ENCODE measurements at regions not wholly inside any gene's neighbourhood (a gene's known extent, or its start where the extent isn't known, plus 50 kb on each side); places are given as distances from the start of the nearest gene placed in this dataset.
A peak's percentile ranks its signal among the peaks of the same experiment; 100 is the strongest.
"Not testable (repeated sequence)": the region's sequence is repeated elsewhere in the genome, so short reads cannot be mapped to it uniquely, and the experiment has no call there.

GRCh38 chrX:94834226-94834625, 1160.2 kb downstream of the FAM133A start:
- H3K9me3 ChIP-seq (ENCODE audit: control insufficient read depth, low read length) = no peaks in the 10 kb centered on the region
- no peaks in the 10 kb centered on the region for H3K4me1 ChIP-seq (ENCODE audit: control insufficient read depth in 1 of 2, insufficient read depth in 2 of 2, low read length in 2 of 2)
- no peak for DNase-seq
- H3K27me3 ChIP-seq (ENCODE audit: control insufficient read depth in 1 of 2, insufficient read depth in 2 of 2, low read length in 1 of 2) = no peaks in the 10 kb centered on the region
- WGBS, 2 donors = 23 to 26% methylated on average over 3 of the region's 3 CpGs
- intact Hi-C loops (cut with DNase I) = no loop called here
- no peak overlapping the region for H3K27ac ChIP-seq (ENCODE audit: low read depth in 1 of 2, low read length in 2 of 2)
- no peak for ATAC-seq (ENCODE audit: low FRiP score)
- H3K4me3 ChIP-seq (ENCODE audit: low read length in 2 of 2) = no peak overlapping the region
- no peaks in the 10 kb centered on the region for H3K36me3 ChIP-seq (ENCODE audit: control insufficient read depth in 1 of 2, insufficient read depth in 2 of 2, low read length in 1 of 2)

GRCh38 chrX:94850811-94851210, 1176.8 kb downstream of the FAM133A start:
- ATAC-seq (ENCODE audit: low FRiP score) = no peak

GRCh38 chrX:94854251-94854650, 1180.2 kb downstream of the FAM133A start:
- ATAC-seq (ENCODE audit: low FRiP score) (no peak), DNase-seq (no peak)
- Histone ChIP-seq H3K4me1 (ENCODE audit: control insufficient read depth in 1 of 2, insufficient read depth in 2 of 2, low read length in 2 of 2) (no peaks in the 10 kb centered on the region), H3K27me3 (ENCODE audit: control insufficient read depth in 1 of 2, insufficient read depth in 2 of 2, low read length in 1 of 2) (no peaks in the 10 kb centered on the region), H3K27ac (ENCODE audit: low read depth in 1 of 2, low read length in 2 of 2) (no peak overlapping the region), H3K36me3 (ENCODE audit: control insufficient read depth in 1 of 2, insufficient read depth in 2 of 2, low read length in 1 of 2) (no peaks in the 10 kb centered on the region), H3K9me3 (ENCODE audit: control insufficient read depth, low read length) (no peaks in the 10 kb centered on the region), H3K4me3 (ENCODE audit: low read length in 2 of 2) (no peak overlapping the region)
- intact Hi-C loops (cut with DNase I) = no loop called here
- WGBS, 2 donors = 56 to 58% methylated on average over 1 of the region's 1 CpG

More at GRCh38 chrX:94850811-94851210, 1176.8 kb downstream of the FAM133A start:
- intact Hi-C loops (cut with DNase I) = no loop called here
- no peaks in the 10 kb centered on the region for H3K4me1 ChIP-seq (ENCODE audit: control insufficient read depth in 1 of 2, insufficient read depth in 2 of 2, low read length in 2 of 2)
- no peak for DNase-seq
- no peaks in the 10 kb centered on the region for H3K36me3 ChIP-seq (ENCODE audit: control insufficient read depth in 1 of 2, insufficient read depth in 2 of 2, low read length in 1 of 2)
- no peaks in the 10 kb centered on the region for H3K27me3 ChIP-seq (ENCODE audit: control insufficient read depth in 1 of 2, insufficient read depth in 2 of 2, low read length in 1 of 2)
- no peak overlapping the region for H3K4me3 ChIP-seq (ENCODE audit: low read length in 2 of 2)
- H3K9me3 ChIP-seq (ENCODE audit: control insufficient read depth, low read length) = no peaks in the 10 kb centered on the region
- no peak overlapping the region for H3K27ac ChIP-seq (ENCODE audit: low read depth in 1 of 2, low read length in 2 of 2)

- peak in 1 of 2 donors; percentile 30 for DNase-seq
- ATAC-seq (ENCODE audit: low FRiP score); intact Hi-C loops (cut with DNase I); H3K4me1 ChIP-seq (ENCODE audit: control insufficient read depth in 1 of 2, insufficient read depth in 2 of 2, low read length in 2 of 2); H3K9me3 ChIP-seq (ENCODE audit: control insufficient read depth, low read length); H3K4me3 ChIP-seq (ENCODE audit: low read length in 2 of 2); H3K36me3 ChIP-seq (ENCODE audit: control insufficient read depth in 1 of 2, insufficient read depth in 2 of 2, low read length in 1 of 2); H3K27me3 ChIP-seq (ENCODE audit: control insufficient read depth in 1 of 2, insufficient read depth in 2 of 2, low read length in 1 of 2); H3K27ac ChIP-seq (ENCODE audit: low read depth in 1 of 2, low read length in 2 of 2): not testable (repeated sequence)
- WGBS, 2 donors = 61 to 78% methylated on average over 15 to 19 of the region's 19 CpGs
These were observed 1188.5 kb downstream of the FAM133A start for GRCh38 chrX:94862470-94862869.

- 83 to 84% methylated on average over 9 of the region's 9 CpGs for WGBS, 2 donors
These were observed 1197.6 kb downstream of the FAM133A start for GRCh38 chrX:94871640-94872039.

GRCh38 chrX:94901849-94902248, 1227.8 kb downstream of the FAM133A start:
- H3K27ac ChIP-seq (ENCODE audit: low read depth in 1 of 2, low read length in 2 of 2) = no peak overlapping the region
- H3K9me3 ChIP-seq (ENCODE audit: control insufficient read depth, low read length) = no peaks in the 10 kb centered on the region
- no peak for DNase-seq
- H3K27me3 ChIP-seq (ENCODE audit: control insufficient read depth in 1 of 2, insufficient read depth in 2 of 2, low read length in 1 of 2) = no peaks in the 10 kb centered on the region
- no peak for ATAC-seq (ENCODE audit: low FRiP score)
- 73 to 76% methylated on average over 4 of the region's 4 CpGs for WGBS, 2 donors
- intact Hi-C loops (cut with DNase I) = no loop called here
- no peaks in the 10 kb centered on the region for H3K36me3 ChIP-seq (ENCODE audit: control insufficient read depth in 1 of 2, insufficient read depth in 2 of 2, low read length in 1 of 2)
- no peak overlapping the region for H3K4me3 ChIP-seq (ENCODE audit: low read length in 2 of 2)
- H3K4me1 ChIP-seq (ENCODE audit: control insufficient read depth in 1 of 2, insufficient read depth in 2 of 2, low read length in 2 of 2) = no peaks in the 10 kb centered on the region

More at GRCh38 chrX:94871640-94872039, 1197.6 kb downstream of the FAM133A start:
- H3K4me1 ChIP-seq (ENCODE audit: control insufficient read depth in 1 of 2, insufficient read depth in 2 of 2, low read length in 2 of 2) = no peaks in the 10 kb centered on the region
- no peaks in the 10 kb centered on the region for H3K27me3 ChIP-seq (ENCODE audit: control insufficient read depth in 1 of 2, insufficient read depth in 2 of 2, low read length in 1 of 2)
- no peak for ATAC-seq (ENCODE audit: low FRiP score)
- no peaks in the 10 kb centered on the region for H3K9me3 ChIP-seq (ENCODE audit: control insufficient read depth, low read length)
- no peak for DNase-seq
- no peak overlapping the region for H3K27ac ChIP-seq (ENCODE audit: low read depth in 1 of 2, low read length in 2 of 2)
- H3K4me3 ChIP-seq (ENCODE audit: low read length in 2 of 2) = no peak overlapping the region
- no peaks in the 10 kb centered on the region for H3K36me3 ChIP-seq (ENCODE audit: control insufficient read depth in 1 of 2, insufficient read depth in 2 of 2, low read length in 1 of 2)
- intact Hi-C loops (cut with DNase I) = no loop called here

GRCh38 chrX:94908171-94908570, 1234.2 kb downstream of the FAM133A start:
- Histone ChIP-seq H3K9me3 (ENCODE audit: control insufficient read depth, low read length) (no peaks in the 10 kb centered on the region), H3K36me3 (ENCODE audit: control insufficient read depth in 1 of 2, insufficient read depth in 2 of 2, low read length in 1 of 2) (no peaks in the 10 kb centered on the region), H3K4me3 (ENCODE audit: low read length in 2 of 2) (no peak overlapping the region), H3K4me1 (ENCODE audit: control insufficient read depth in 1 of 2, insufficient read depth in 2 of 2, low read length in 2 of 2) (no peaks in the 10 kb centered on the region), H3K27me3 (ENCODE audit: control insufficient read depth in 1 of 2, insufficient read depth in 2 of 2, low read length in 1 of 2) (no peaks in the 10 kb centered on the region), H3K27ac (ENCODE audit: low read depth in 1 of 2, low read length in 2 of 2) (no peak overlapping the region)
- ATAC-seq (ENCODE audit: low FRiP score) (no peak), DNase-seq (peak in 1 of 2 donors; percentile 50)
- intact Hi-C loops (cut with DNase I) = no loop called here
- 47 to 57% methylated on average over 7 of the region's 7 CpGs for WGBS, 2 donors

GRCh38 chrX:94908648-94909047, 1234.6 kb downstream of the FAM133A start:
- no peak overlapping the region for H3K27ac ChIP-seq (ENCODE audit: low read depth in 1 of 2, low read length in 2 of 2)
- H3K4me3 ChIP-seq (ENCODE audit: low read length in 2 of 2) = no peak overlapping the region
- DNase-seq = no peak
- H3K36me3 ChIP-seq (ENCODE audit: control insufficient read depth in 1 of 2, insufficient read depth in 2 of 2, low read length in 1 of 2) = no peaks in the 10 kb centered on the region
- no peaks in the 10 kb centered on the region for H3K4me1 ChIP-seq (ENCODE audit: control insufficient read depth in 1 of 2, insufficient read depth in 2 of 2, low read length in 2 of 2)
- intact Hi-C loops (cut with DNase I) = no loop called here
- WGBS, 2 donors = 61 to 67% methylated on average over 7 of the region's 7 CpGs
- ATAC-seq (ENCODE audit: low FRiP score) = no peak
- no peaks in the 10 kb centered on the region for H3K9me3 ChIP-seq (ENCODE audit: control insufficient read depth, low read length)
- no peaks in the 10 kb centered on the region for H3K27me3 ChIP-seq (ENCODE audit: control insufficient read depth in 1 of 2, insufficient read depth in 2 of 2, low read length in 1 of 2)

- Histone ChIP-seq H3K27ac (ENCODE audit: low read depth in 1 of 2, low read length in 2 of 2) (no peak overlapping the region), H3K4me3 (ENCODE audit: low read length in 2 of 2) (no peak overlapping the region), H3K9me3 (ENCODE audit: control insufficient read depth, low read length) (no peaks in the 10 kb centered on the region), H3K27me3 (ENCODE audit: control insufficient read depth in 1 of 2, insufficient read depth in 2 of 2, low read length in 1 of 2) (no peaks in the 10 kb centered on the region), H3K4me1 (ENCODE audit: control insufficient read depth in 1 of 2, insufficient read depth in 2 of 2, low read length in 2 of 2) (no peaks in the 10 kb centered on the region), H3K36me3 (ENCODE audit: control insufficient read depth in 1 of 2, insufficient read depth in 2 of 2, low read length in 1 of 2) (no peaks in the 10 kb centered on the region)
- DNase-seq = no peak
- 39 to 53% methylated on average over 1 of the region's 1 CpG for WGBS, 2 donors
- ATAC-seq (ENCODE audit: low FRiP score) = no peak
- intact Hi-C loops (cut with DNase I) = no loop called here
These were observed 1240.2 kb downstream of the FAM133A start for GRCh38 chrX:94914235-94914634.
